ENCODE measurements at regions not wholly inside any gene's neighbourhood (a gene's known extent, or its start where the extent isn't known, plus 50 kb on each side); places are given as distances from the start of the nearest gene placed in this dataset.

GRCh38 chr1:30514945-30515344, 208.4 kb downstream of the MATN1 start:
- TF ChIP-seq ZNF384 (IDR thresholded peaks at IDR 0.05) (no peak), BHLHE40 (IDR thresholded peaks at IDR 0.05; ENCODE audit: borderline replicate concordance) (no peak), FOXA1 (IDR thresholded peaks at IDR 0.05) (no peak), ELF4 (IDR thresholded peaks at IDR 0.05) (no peak), FOXK2 (IDR thresholded peaks at IDR 0.05) (no peak), FOXM1 (IDR thresholded peaks at IDR 0.05; ENCODE audit: borderline replicate concordance) (no peak)
